GM12878 (cell line): ENCODE measurements at regions not wholly inside any gene's neighbourhood (a gene's known extent, or its start where the extent isn't known, plus 50 kb on each side); places are given as distances from the start of the nearest gene placed in this dataset.

Experiments used
- ATAC-seq: fragments of 200-7000 bp; cut with Tn5 transposase; 3 replicates; pipeline ENCODE4 v1.9.1; 2020; ENCODE audit warnings: mild to moderate bottlenecking, moderate library complexity
- BruUV-seq: library from RNA; stranded (reverse); fragments of 400-500 nt; replicated peaks from 2 replicates; lab custom pipeline; 2021; lab: Mats Ljungman, UMichigan
- CTCF ChIA-PET: fragments of 300-600 bp; sonication (Branson Sonifier 250); formaldehyde crosslinking; extraction: SDS; loops from one replicate; lab custom pipeline; 2021; ENCODE audit warnings: inconsistent platforms; lab: Yijun Ruan, JAX
- POLR2A ChIA-PET: fragments of 350-600 bp; formaldehyde crosslinking; extraction: SDS; loops from one replicate; lab custom pipeline; 2021; ENCODE audit warnings: inconsistent platforms; lab: Charles Lee
- RAD21 ChIA-PET: fragments of 300-600 bp; sonication (Branson Sonifier 250); formaldehyde crosslinking; loops from one replicate; lab custom pipeline; 2023; ENCODE audit warnings: antibody characterized with exemption; ENCODE audit not compliant: unreplicated experiment; lab: Charles Lee
- SMC1A ChIA-PET: fragments of 300-600 bp; sonication (Branson Sonifier 250); formaldehyde crosslinking; loops from one replicate; lab custom pipeline; 2023; ENCODE audit not compliant: unreplicated experiment, uncharacterized antibody; lab: Charles Lee
- DNase-seq: peaks from one replicate; pipeline ENCODE4 v3.0.0-alpha.2; 2011; ENCODE audit warnings: low read depth, low spot score
- FAIRE-seq: peaks from 3 replicates; lab custom pipeline; 2011; peaks lifted over from hg19 to GRCh38; lab: Jason Lieb, UNC
- H2AFZ ChIP-seq: 2 replicates; pipeline ENCODE4 v1.6.0; 2011; ENCODE audit warnings: low read depth, low read length, control low read depth; ENCODE audit not compliant: control insufficient read depth
- H3K27ac ChIP-seq: 2 replicates; pipeline ENCODE4 v1.5.1; 2011; ENCODE audit warnings: control low read depth; ENCODE audit not compliant: control insufficient read depth, insufficient read depth
- H3K27me3 ChIP-seq, 2 experiments: replicated peaks in 1 of 2; 2 replicates each; pipeline versions ENCODE4 v1.6.0 to v1.6.1; 2011; ENCODE audit warnings: low read length in 1 of 2; ENCODE audit not compliant: control insufficient read depth in 2 of 2, insufficient read depth in 2 of 2
- H3K36me3 ChIP-seq, 2 experiments: 2 replicates each; pipeline ENCODE4 v1.5.1; 2011; ENCODE audit warnings: low read length in 1 of 2; ENCODE audit not compliant: control insufficient read depth in 2 of 2, insufficient read depth in 2 of 2
- H3K4me1 ChIP-seq: 2 replicates; pipeline ENCODE4 v1.6.1; 2011; ENCODE audit warnings: mild to moderate bottlenecking, low read length, moderate library complexity, mixed read lengths; ENCODE audit not compliant: control insufficient read depth, insufficient read depth
- H3K4me2 ChIP-seq: 2 replicates; pipeline ENCODE4 v1.6.0; 2011; ENCODE audit warnings: control low read depth; ENCODE audit not compliant: control insufficient read depth, insufficient read depth
- H3K4me3 ChIP-seq: fragments of 200-600 bp; sonication (generic); 2 replicates; pipeline ENCODE4 v1.5.1; 2016
- H3K79me2 ChIP-seq: 2 replicates; pipeline ENCODE4 v1.6.0; 2011; ENCODE audit warnings: low read length; ENCODE audit not compliant: control insufficient read depth, insufficient read depth
- H3K9ac ChIP-seq: 2 replicates; pipeline ENCODE4 v1.8.0; 2011; ENCODE audit warnings: low read length, control low read depth, mixed read lengths; ENCODE audit not compliant: control insufficient read depth, insufficient read depth
- H3K9me3 ChIP-seq: replicated peaks from 3 replicates; pipeline ENCODE4 v1.5.1; 2011; ENCODE audit warnings: mild to moderate bottlenecking, low read length; ENCODE audit not compliant: control insufficient read depth, insufficient read depth
- H4K20me1 ChIP-seq: 2 replicates; pipeline ENCODE4 v1.6.0; 2011; ENCODE audit not compliant: control insufficient read depth, insufficient read depth
- BRCA1 ChIP-seq: IDR thresholded peaks from 2 replicates; pipeline ENCODE4 v1.6.1; 2011; ENCODE audit warnings: low read depth, low read length, improper control_type of control experiment
- E4F1 ChIP-seq: fragments of 450-650 bp; IDR thresholded peaks from 2 replicates; pipeline ENCODE4 v1.6.1; 2018; ENCODE audit warnings: borderline replicate concordance, mild to moderate bottlenecking; ENCODE audit not compliant: partially characterized antibody
- EED ChIP-seq: sonication (generic); IDR thresholded peaks from 2 replicates; pipeline ENCODE4 v1.6.1; 2016; ENCODE audit warnings: antibody characterized with exemption, low read depth
- IKZF2 ChIP-seq, 2 experiments: fragments of 450-650 bp; IDR thresholded peaks; 2 replicates each; pipeline ENCODE4 v1.6.1; 2017; ENCODE audit warnings: mild to moderate bottlenecking in 2 of 2, moderate library complexity in 2 of 2
- KAT2A ChIP-seq: conservative IDR thresholded peaks from 2 replicates; pipeline ENCODE4 v1.6.1; 2011; ENCODE audit warnings: low read depth, low read length; ENCODE audit not compliant: control insufficient read depth
- RFX5 ChIP-seq: IDR thresholded peaks from 2 replicates; pipeline ENCODE4 v1.6.1; 2011; ENCODE audit warnings: low read depth, low read length, improper control_type of control experiment
- SMAD5 ChIP-seq: IDR thresholded peaks from 2 replicates; pipeline ENCODE4 v1.6.1; 2016; ENCODE audit warnings: antibody characterized with exemption, low read depth
- STAT3 ChIP-seq: IDR thresholded peaks from 2 replicates; pipeline ENCODE4 v1.6.1; 2011; ENCODE audit warnings: low read depth, low read length, improper control_type of control experiment
- SUPT20H ChIP-seq: IDR thresholded peaks from 2 replicates; pipeline ENCODE4 v1.6.1; 2011; ENCODE audit warnings: low read depth, mild to moderate bottlenecking, low read length, moderate library complexity, borderline replicate concordance; ENCODE audit not compliant: control insufficient read depth
- ZBTB4 ChIP-seq: fragments of 450-650 bp; formaldehyde crosslinking; IDR thresholded peaks from 2 replicates; pipeline ENCODE4 v1.4.0; 2022; ENCODE audit warnings: mild to moderate bottlenecking, moderate library complexity
- ZNF384 ChIP-seq: IDR thresholded peaks from 2 replicates; pipeline ENCODE4 v1.6.1; 2012; ENCODE audit warnings: low read depth, mild to moderate bottlenecking, low read length, improper control_type of control experiment, borderline replicate concordance
- ZNF622 ChIP-seq: fragments of 450-650 bp; IDR thresholded peaks from 2 replicates; pipeline ENCODE4 v1.6.1; 2017; ENCODE audit warnings: mild to moderate bottlenecking, inconsistent platforms
- in situ Hi-C: fragments of 300-500 bp; cut with MboI; formaldehyde crosslinking; loops from 9 replicates; pipeline ENCODE4 v1.14.3; 2018; ENCODE audit warnings: mixed read lengths
- intact Hi-C: fragments of 100-400 bp; cut with micrococcal nuclease; formaldehyde crosslinking; loops from one replicate; pipeline ENCODE4 v1.14.2; 2022; ENCODE audit not compliant: unreplicated experiment

GRCh38 chr13:89796196-89796595, 1551.3 kb upstream of the MIR17HG start (continued):
- TF ChIP-seq E4F1 = no peak
- TF ChIP-seq SUPT20H = no peak
- TF ChIP-seq IKZF2 (IDR thresholded peaks at IDR 0.05) = no peak
- TF ChIP-seq RFX5 = no peak
- no peak for TF ChIP-seq ZBTB4 (CRISPR knock-in tag)
- TF ChIP-seq BRCA1 = no peak

- no peaks in the 10 kb centered on the region for H3K27me3 ChIP-seq
- ChIA-PET POLR2A (no interaction called here), RAD21 (no interaction called here), CTCF (no interaction called here), SMC1A (no interaction called here)
- H3K4me3 ChIP-seq = no peak overlapping the region
- no peak overlapping the region for H2AFZ ChIP-seq
- no peaks in the 10 kb centered on the region for H4K20me1 ChIP-seq
- H3K4me1 ChIP-seq = no peaks in the 10 kb centered on the region
- TF ChIP-seq IKZF2 (IDR thresholded peaks at IDR 0.05) (no peak), SMAD5 (no peak), KAT2A (no peak), ZNF622 (no peak), ZNF384 (no peak), EED (no peak), STAT3 (no peak)
- ATAC-seq (no peak), DNase-seq (no peak), FAIRE-seq (no peak)
- H3K27ac ChIP-seq = no peak overlapping the region
- H3K36me3 ChIP-seq = no peaks in the 10 kb centered on the region
- no peaks in the 10 kb centered on the region for H3K9me3 ChIP-seq
- no peak overlapping the region for H3K4me2 ChIP-seq
- intact Hi-C loops = no loop called here
- BruUV-seq = no TSS peak
- H3K9ac ChIP-seq = no peak overlapping the region
- in situ Hi-C loops = no loop called here
- H3K79me2 ChIP-seq = no peaks in the 10 kb centered on the region
Observed at GRCh38 chr13:89803839-89804238, 1543.6 kb upstream of the MIR17HG start.
